ENCODE measurements at regions not wholly inside any gene's neighbourhood (a gene's known extent, or its start where the extent isn't known, plus 50 kb on each side); places are given as distances from the start of the nearest gene placed in this dataset.
"Not testable (repeated sequence)": the region's sequence is repeated elsewhere in the genome, so short reads cannot be mapped to it uniquely, and the experiment has no call there.

GRCh38 chr7:52777051-52777822, 258.2 kb upstream of the POM121L12 start:
- DNase-seq = no peak

DNA sequence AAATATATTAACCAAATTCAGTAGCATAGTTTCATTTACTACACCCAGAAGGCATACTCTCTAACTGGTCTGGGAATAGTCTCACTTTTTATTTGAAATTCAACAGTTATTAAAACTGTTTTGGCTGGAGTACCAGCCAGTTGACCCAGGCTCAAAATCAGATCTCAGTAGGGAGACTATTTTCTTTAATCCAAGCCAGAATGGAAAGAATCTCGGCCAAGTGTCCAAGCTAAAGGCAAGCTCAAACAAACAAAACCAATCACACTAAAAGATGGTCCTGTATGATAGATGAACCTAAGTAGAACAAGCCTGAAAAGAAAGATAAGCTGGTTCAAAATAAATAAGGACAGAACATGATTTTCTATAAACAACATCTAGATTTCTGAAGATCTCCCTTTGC, 259.6 kb upstream of the POM121L12 start:
- DNase-seq = no peak

- no peak for DNase-seq
These were observed 264.3 kb upstream of the POM121L12 start for GRCh38 chr7:52771177-52771576.

DNA sequence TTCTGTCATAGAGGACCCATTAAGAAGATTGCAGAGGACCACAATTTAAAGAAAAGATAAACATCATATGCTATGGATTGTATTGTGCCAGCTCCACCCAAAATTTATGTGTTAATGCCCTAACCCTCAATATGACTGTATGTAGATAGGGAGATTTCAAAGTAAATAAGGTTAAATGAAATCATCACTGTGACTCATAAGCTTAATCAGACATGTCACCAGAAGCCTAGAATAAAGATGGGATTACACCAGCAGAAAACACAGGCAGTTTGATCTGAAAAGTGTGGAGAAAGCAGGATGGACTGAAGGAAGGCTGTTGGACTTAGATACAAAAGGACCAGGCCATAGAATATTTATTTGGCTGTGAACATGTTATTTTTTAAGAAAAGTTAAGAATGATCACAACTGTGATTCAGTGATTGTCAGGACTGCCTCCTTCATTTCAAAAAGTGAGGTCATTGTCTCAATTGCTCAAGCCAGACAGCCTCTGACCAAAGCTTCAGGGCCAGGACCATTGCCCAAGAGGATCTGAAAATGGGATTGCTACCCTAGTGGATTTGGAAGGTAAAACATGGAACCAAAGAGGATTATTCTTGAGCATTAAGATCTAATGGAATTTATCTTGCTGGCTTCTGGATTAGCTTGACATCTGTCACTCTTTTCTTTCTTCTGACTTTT, 270.8 kb upstream of the POM121L12 start:
- DNase-seq = no peak

- no peak for DNase-seq
These were observed 277.1 kb upstream of the POM121L12 start for GRCh38 chr7:52758356-52758755.

- no peak for DNase-seq
These were observed 281.6 kb upstream of the POM121L12 start for GRCh38 chr7:52753855-52754254.

- no peak for DNase-seq
These were observed 282.5 kb upstream of the POM121L12 start for GRCh38 chr7:52752891-52753290.

DNA sequence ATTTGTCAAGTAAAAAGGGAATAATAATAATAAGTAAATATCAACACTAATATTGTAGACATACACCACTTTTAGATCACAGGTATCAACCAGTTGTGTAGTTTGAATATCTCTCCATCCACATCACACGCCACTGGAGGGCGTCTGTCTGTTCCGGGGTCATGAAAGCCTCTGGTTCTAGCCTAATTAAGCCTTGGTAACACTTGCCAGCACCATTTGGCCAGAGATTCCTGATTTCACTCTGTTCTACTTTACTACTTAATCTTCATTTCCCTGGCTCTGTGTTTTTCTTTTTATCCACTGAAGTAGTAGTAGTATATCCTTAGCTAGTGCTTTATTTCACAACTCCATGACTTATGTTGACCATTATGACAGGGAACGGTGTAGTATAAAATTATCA, 285.6 kb upstream of the POM121L12 start:
- DNase-seq = no peak

GRCh38 chr7:52747817-52748216, 287.6 kb upstream of the POM121L12 start:
- no peak for DNase-seq

DNA sequence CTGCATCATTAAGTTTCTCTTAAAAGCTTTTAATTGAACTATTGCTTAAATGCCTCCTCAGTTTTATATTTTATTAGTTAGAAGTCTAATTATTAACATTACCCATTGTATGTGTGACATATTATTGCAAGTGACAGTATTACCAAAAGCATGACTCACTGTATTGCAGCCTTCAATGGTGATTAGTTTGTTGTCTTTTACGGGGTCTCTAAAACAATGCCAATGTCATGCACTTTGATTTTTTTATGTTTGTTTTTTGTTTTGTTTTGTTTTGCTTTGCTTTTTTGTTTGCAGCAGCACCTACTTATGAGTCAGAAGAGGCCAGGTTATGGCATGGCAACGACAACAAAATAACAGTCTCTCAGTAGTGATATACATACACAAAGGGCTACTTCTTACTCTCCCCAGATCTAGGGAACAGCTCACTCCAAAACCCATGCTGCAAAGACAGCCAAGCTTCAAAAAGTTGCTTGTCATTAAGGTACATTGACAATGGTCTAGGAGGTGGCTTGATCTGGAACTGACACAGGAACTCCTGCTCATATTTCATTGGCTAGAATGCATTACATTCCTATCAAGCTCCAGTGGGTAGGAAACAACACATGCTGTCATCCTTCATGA, 293.7 kb upstream of the POM121L12 start:
- no peak for DNase-seq

- DNase-seq = no peak
These were observed 299.8 kb upstream of the POM121L12 start for GRCh38 chr7:52735656-52736055.

GRCh38 chr7:52728683-52729082, 306.8 kb upstream of the POM121L12 start:
- not testable (repeated sequence) for DNase-seq

DNA sequence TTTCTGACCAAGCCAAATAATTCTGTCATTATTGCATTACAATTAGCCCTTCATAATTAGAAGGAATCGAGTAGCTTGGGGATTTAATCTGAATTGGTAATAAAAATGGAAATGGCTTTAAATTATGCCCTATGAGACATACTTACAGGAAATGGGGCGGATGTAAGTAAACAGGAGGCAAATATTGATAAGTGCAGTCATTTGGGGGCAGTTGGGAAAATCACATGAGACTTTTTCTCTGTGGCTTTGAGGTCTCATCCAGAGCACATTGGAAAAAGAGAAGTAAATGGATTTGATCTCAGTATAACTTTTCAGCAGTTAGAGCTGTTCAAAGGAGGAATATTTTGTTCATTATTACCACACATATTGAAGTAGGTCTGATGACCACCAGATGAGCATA, 307.8 kb upstream of the POM121L12 start:
- no peak for DNase-seq

DNA sequence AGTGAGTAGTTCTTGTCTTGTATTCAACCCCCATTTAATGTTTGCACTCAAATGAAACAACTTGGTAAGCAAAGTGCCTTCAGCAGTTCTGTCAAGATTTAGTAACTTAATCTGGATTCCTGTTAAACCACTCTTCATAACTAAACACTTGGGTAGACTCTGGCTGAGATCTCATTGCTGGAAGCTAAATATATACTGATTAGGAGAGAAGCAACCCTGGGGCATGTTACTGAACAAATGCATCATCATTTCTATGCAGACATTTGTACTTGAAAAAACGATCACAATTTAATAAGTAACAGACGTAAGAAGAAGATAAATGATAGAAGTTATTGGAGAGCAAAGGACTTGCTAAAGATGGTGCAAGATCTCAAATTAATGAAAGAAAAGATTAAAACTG, 308.4 kb upstream of the POM121L12 start:
- no peak for DNase-seq

DNA sequence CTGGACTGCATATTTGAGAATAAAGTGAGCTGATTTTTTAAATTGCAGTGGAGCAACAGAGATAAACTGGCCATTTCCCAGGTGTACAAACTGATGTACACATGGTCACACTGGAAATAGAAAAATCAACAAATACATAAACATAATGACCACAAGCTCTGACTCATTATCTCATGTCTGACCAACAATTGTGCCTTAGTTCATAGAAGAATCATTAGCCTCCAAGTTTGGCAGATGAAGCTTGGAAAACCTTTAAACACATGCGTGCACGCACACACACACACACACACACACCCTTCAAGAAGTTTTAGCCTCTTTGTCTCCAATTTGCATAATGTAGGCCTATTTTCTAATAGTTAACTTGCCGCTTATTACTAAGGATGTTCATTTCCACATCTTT, 308.9 kb upstream of the POM121L12 start:
- no peak for DNase-seq

- DNase-seq = no peak
These were observed 311.8 kb upstream of the POM121L12 start for GRCh38 chr7:52723606-52724005.

GRCh38 chr7:52720856-52721255, 314.6 kb upstream of the POM121L12 start:
- no peak for DNase-seq

GRCh38 chr7:52719677-52720076, 315.8 kb upstream of the POM121L12 start:
- DNase-seq = no peak

DNA sequence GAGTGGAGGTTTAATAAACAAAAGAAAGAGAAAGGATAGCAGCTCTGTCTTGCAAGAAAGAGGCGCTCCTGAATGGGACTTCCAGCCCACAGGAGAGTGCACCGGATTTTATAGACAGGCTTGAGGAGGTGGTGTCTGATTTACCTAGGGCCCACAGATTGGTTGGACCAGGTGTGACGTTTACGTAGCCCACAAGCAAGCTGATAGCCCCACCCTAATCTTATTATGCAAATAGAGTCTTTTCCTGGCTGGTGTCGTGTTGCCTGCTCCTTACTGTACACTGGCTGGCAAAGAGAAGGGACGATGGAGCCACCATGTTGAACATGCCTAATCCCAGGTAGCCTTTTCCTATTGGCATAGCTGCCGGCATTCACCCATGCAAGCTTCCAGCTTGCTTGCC, 319.7 kb upstream of the POM121L12 start:
- DNase-seq = no peak

DNA sequence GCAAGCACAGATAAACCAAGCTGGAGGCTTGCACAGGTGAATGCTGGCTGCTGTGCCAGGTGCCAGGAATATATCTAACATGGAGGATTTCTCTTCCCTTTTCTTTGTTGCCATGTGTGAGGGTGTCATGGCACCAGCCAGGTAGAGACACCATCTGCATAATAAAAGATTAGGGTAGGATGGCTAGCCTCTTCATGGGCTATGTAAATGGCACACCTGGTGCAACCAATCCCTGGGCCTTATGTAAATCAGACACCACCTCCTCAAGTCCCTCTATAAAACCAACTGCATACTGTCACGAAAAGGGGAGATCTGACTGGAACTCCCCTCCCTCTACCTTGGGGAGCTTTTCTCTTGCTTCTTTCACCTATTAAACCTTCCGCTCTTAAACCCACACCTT, 322.5 kb upstream of the POM121L12 start:
- DNase-seq = no peak

DNA sequence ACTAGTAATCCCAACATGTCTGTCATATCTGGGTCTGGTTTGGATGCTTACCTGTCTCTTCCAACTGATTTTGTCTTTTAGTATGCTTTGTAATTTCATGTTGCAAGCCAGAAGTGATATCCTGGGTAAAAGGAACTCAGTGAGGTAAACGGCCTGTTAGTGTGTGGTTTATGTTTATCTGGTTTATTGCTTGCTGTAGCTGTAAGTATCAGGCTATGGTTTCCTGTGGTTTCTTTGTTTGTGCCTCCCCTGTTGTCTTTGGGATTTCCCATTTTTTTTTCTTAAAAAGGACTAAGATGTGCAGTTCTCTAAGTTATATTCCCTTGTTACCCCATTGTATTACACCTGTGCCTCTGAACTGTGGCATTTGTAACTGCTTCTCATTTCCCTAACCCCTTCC, 323.5 kb upstream of the POM121L12 start:
- DNase-seq = no peak

- DNase-seq = no peak
These were observed 326.6 kb upstream of the POM121L12 start for GRCh38 chr7:52708846-52709245.

- no peak for DNase-seq
These were observed 329.7 kb upstream of the POM121L12 start for GRCh38 chr7:52705768-52706167.

GRCh38 chr7:52700349-52700748, 335.1 kb upstream of the POM121L12 start:
- DNase-seq = no peak
